GM21825 (cell line): ENCODE measurements at regions not wholly inside any gene's neighbourhood (a gene's known extent, or its start where the extent isn't known, plus 50 kb on each side); places are given as distances from the start of the nearest gene placed in this dataset.

Experiments used
- ATAC-seq: cut with Tn5 transposase; IDR thresholded peaks from one replicate; pipeline ENCODE4 v1.9.1; 2021; ENCODE audit warnings: mild to moderate bottlenecking, moderate library complexity; ENCODE audit not compliant: unreplicated experiment

GRCh38 chr14:101174980-101175606 is 271.6 kb upstream of the RTL1 start:
- no peak for ATAC-seq

- ATAC-seq = no peak
Measured at GRCh38 chr14:101175731-101176534, 272.4 kb upstream of the RTL1 start.

GRCh38 chr14:101176535-101177205 is 273.1 kb upstream of the RTL1 start:
- ATAC-seq = no peak

- no peak for ATAC-seq
Measured at GRCh38 chr14:101177301-101177971, 273.9 kb upstream of the RTL1 start.

- ATAC-seq = no peak
Measured at GRCh38 chr14:101178184-101179072, 274.9 kb upstream of the RTL1 start.

- no peak for ATAC-seq
Measured at GRCh38 chr14:101179691-101180211, 276.2 kb upstream of the RTL1 start.

GRCh38 chr14:101181446-101182313 is 278.2 kb upstream of the RTL1 start:
- ATAC-seq = no peak

- no peak for ATAC-seq
Measured at GRCh38 chr14:101182476-101182875, 279.0 kb upstream of the RTL1 start.

- ATAC-seq = no peak
Measured at GRCh38 chr14:101183376-101184103, 280.0 kb upstream of the RTL1 start.

- ATAC-seq = no peak
Measured at GRCh38 chr14:101184104-101184455, 280.6 kb upstream of the RTL1 start.

GRCh38 chr14:101184572-101184971 is 281.1 kb upstream of the RTL1 start:
- ATAC-seq = no peak

GRCh38 chr14:101185073-101185835 is 281.7 kb upstream of the RTL1 start:
- ATAC-seq = no peak

- no peak for ATAC-seq
Measured at GRCh38 chr14:101185946-101186345, 282.4 kb upstream of the RTL1 start.

- no peak for ATAC-seq
Measured at GRCh38 chr14:101186544-101186943, 283.0 kb upstream of the RTL1 start.

- ATAC-seq = no peak
Measured at GRCh38 chr14:101186992-101187815, 283.7 kb upstream of the RTL1 start.

- no peak for ATAC-seq
Measured at GRCh38 chr14:101187816-101188570, 284.5 kb upstream of the RTL1 start.
